ENCODE measurements at regions not wholly inside any gene's neighbourhood (a gene's known extent, or its start where the extent isn't known, plus 50 kb on each side); places are given as distances from the start of the nearest gene placed in this dataset.

DNA sequence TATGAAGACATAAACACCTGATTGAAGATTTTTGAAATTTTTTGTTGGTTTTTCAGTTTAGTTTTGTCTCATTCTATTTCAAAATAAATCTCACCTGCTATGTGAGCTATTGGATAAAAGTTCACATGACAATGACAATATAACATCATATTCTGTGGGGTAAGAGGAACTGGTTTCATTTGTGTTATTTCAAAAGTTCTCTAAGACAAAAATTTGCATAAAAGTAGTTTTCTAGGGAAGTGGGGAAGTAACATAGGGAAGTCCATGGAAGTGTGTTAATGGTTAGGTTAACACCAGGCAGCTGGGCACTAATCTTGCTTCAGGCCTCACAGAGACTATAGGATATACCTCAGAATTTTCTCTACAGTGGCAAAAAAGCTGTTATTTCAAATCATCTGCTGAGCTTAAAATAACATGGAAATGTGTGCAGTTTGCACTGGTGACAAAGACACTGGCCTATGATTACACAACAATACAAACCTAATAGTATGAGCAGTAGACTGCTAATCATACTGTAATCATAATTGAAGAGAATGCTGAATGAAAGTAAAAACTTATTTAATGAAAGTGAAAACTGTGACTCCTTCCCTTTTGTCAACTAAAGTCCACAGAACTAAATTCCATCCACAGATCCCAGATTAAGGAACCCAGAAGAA, 710.6 kb upstream of the TMEM132C start:
- Histone ChIP-seq H3K36me3 (no peaks in the 10 kb centered on the region), H3K9me3 (no peaks in the 10 kb centered on the region), H3K4me3 (no peak overlapping the region), H3K27me3 (no peaks in the 10 kb centered on the region), H3K27ac (no peak overlapping the region), H3K4me1 (no peaks in the 10 kb centered on the region)
- TF ChIP-seq, protein P1, sequence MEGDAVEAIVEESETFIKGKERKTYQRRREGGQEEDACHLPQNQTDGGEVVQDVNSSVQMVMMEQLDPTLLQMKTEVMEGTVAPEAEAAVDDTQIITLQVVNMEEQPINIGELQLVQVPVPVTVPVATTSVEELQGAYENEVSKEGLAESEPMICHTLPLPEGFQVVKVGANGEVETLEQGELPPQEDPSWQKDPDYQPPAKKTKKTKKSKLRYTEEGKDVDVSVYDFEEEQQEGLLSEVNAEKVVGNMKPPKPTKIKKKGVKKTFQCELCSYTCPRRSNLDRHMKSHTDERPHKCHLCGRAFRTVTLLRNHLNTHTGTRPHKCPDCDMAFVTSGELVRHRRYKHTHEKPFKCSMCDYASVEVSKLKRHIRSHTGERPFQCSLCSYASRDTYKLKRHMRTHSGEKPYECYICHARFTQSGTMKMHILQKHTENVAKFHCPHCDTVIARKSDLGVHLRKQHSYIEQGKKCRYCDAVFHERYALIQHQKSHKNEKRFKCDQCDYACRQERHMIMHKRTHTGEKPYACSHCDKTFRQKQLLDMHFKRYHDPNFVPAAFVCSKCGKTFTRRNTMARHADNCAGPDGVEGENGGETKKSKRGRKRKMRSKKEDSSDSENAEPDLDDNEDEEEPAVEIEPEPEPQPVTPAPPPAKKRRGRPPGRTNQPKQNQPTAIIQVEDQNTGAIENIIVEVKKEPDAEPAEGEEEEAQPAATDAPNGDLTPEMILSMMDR (IDR thresholded peaks at IDR 0.05) = no peak
- no peak for TF ChIP-seq POLR2A (IDR thresholded peaks at IDR 0.05)
- no peak for DNase-seq

DNA sequence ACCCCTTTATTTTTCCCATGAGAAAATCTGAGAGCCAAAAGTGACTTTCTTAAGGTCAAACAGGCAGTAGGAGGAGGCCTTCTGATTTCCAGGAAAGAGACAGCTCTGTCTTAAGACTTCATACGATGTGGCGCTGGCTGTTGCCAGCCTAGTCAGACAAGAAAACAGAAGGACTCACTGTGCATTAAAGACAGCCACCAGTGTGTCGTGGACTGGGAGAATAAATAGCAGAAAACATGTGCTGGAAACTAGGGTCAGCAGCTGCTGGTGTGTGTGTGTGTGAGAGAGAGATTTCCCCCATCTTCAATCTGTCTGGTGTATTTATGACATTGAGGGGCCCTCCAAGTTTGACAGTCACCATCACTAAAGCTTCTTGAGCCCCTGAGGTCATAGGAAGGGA, 708.6 kb upstream of the TMEM132C start:
- Histone ChIP-seq H3K27ac (no peak overlapping the region), H3K4me1 (no peaks in the 10 kb centered on the region), H3K27me3 (no peaks in the 10 kb centered on the region), H3K4me3 (no peak overlapping the region), H3K36me3 (no peaks in the 10 kb centered on the region), H3K9me3 (no peaks in the 10 kb centered on the region)
- no peak for TF ChIP-seq POLR2A (IDR thresholded peaks at IDR 0.05)
- TF ChIP-seq, protein P1 (IDR thresholded peaks at IDR 0.05) = no peak
- DNase-seq = no peak

DNA sequence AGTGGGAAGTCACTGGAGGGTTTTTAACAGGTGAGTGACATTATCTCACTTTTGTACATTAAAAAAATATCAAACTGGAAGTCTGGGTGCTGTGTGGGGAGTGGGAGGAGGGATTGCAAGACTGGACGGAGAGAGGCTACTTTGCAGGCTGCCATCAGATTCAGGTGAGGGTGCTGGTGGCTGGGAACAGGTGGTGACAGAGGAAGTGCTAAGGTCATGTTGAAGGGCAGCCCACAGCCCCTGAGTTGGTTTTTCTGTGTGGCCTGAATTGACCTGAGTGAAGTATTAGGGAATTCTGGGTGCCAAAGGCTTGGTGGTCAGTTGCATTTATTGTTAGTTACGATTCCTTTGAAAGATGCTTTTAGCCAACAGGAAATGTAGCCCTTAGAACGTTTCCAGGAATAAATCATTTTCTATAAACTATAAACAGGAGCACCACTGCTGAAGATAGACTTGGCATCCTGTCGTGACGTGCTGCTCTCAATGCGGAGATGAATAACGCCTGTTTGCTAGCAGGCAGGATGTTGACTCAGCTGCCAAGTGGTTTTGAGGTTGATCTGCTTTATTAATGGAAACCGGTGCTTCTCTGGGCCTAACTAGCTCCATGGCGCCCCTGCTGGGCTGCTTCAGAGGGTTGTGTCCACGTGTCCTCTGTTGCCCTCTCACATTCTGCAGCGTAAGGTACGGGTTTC, 707.5 kb upstream of the TMEM132C start:
- DNase-seq = peak in 1 of 3 donors; percentile 59
- H3K27ac ChIP-seq = no peak overlapping the region

DNA sequence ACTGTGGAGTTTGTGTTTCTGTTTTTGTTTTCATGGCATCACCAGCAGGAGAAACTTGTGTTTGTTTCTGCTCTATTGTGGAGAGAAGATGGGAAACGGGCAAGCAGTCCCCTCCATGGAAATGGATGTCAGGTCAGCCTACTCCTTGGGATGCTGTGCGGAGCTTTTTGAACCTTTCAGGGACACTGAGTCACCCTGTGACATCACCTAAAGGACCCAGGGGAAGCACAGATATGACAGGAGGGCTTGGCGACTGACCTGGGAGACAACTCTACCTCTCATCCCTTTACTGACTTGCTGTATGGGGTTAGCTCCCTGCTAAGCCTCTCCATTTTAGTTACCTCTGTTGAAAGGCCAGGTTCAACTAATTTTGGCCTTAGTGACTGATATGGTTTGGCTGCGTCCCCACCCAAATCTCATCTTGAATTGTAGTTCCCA, 706.9 kb upstream of the TMEM132C start:
- H3K4me1 ChIP-seq = no peaks in the 10 kb centered on the region
- no peaks in the 10 kb centered on the region for H3K36me3 ChIP-seq
- no peak for DNase-seq
- no peak overlapping the region for H3K27ac ChIP-seq
- TF ChIP-seq POLR2A (IDR thresholded peaks at IDR 0.05) = no peak
- TF ChIP-seq, protein P1 (IDR thresholded peaks at IDR 0.05) = no peak
- H3K4me3 ChIP-seq = no peak overlapping the region
- H3K27me3 ChIP-seq = no peaks in the 10 kb centered on the region
- no peaks in the 10 kb centered on the region for H3K9me3 ChIP-seq

More for the DNA sequence above, 707.5 kb upstream of the TMEM132C start:
- H3K9me3 ChIP-seq = no peaks in the 10 kb centered on the region
- no peaks in the 10 kb centered on the region for H3K4me1 ChIP-seq
- no peak overlapping the region for H3K4me3 ChIP-seq
- no peaks in the 10 kb centered on the region for H3K36me3 ChIP-seq
- no peaks in the 10 kb centered on the region for H3K27me3 ChIP-seq
- TF ChIP-seq POLR2A (IDR thresholded peaks at IDR 0.05) = no peak
- TF ChIP-seq, protein P1 (IDR thresholded peaks at IDR 0.05) = peak in 2 of 6 experiments; percentile 9 to 16

DNA sequence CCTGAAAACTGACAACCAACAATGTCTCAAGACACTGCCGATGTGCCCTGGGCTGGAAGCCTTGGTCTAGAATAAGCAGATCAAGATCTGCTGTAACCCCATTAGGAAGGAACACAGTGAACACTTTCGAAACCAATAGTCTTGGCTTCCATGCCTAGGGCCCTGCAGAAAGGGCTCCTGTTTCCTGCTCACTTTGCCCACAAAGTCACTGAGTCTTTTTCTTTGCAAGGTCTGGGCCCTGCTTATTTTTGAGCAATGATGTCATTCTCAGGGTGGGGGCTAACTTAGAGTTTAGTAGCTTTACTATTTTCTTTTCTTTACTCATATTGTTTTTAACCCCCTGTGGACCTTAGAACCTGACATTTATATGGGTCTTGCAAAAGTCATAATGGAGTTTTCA, 704.2 kb upstream of the TMEM132C start:
- H3K4me1 ChIP-seq = no peaks in the 10 kb centered on the region
- no peak for DNase-seq
- no peak for TF ChIP-seq POLR2A (IDR thresholded peaks at IDR 0.05)
- TF ChIP-seq, protein P1 (IDR thresholded peaks at IDR 0.05) = no peak
- no peaks in the 10 kb centered on the region for H3K9me3 ChIP-seq
- no peaks in the 10 kb centered on the region for H3K36me3 ChIP-seq
- H3K4me3 ChIP-seq = no peak overlapping the region
- H3K27me3 ChIP-seq = no peaks in the 10 kb centered on the region
- H3K27ac ChIP-seq = no peak overlapping the region
